GM10248 (cell line): ENCODE measurements at regions not wholly inside any gene's neighbourhood (a gene's known extent, or its start where the extent isn't known, plus 50 kb on each side); places are given as distances from the start of the nearest gene placed in this dataset.

ENCODE experiments used
- CTCF ChIA-PET: fragments of 300-600 bp; sonication (Branson Sonifier 250); formaldehyde crosslinking; extraction: SDS; loops from one replicate; lab custom pipeline; 2021; ENCODE audit warnings: antibody characterized with exemption; lab: Yijun Ruan, JAX
- POLR2A ChIA-PET: fragments of 350-650 bp; sonication (Branson Sonifier 250); formaldehyde crosslinking; extraction: SDS; loops from one replicate; lab custom pipeline; 2020; ENCODE audit warnings: antibody characterized with exemption; lab: Yijun Ruan, JAX
- DNase-seq: peaks from one replicate; pipeline ENCODE4 v3.0.0; 2012; ENCODE audit errors: extremely low spot score
- CTCF ChIP-seq: IDR thresholded peaks from 2 replicates; pipeline ENCODE4 v1.5.1; 2012; ENCODE audit warnings: mild to moderate bottlenecking, low read depth; ENCODE audit errors: extremely low read depth, missing control alignments, control extremely low read depth

- TF ChIP-seq CTCF: no peak
- ChIA-PET CTCF (interaction anchor here (1.9 kb wide), 1 partner anchor 76 kb away, joined by 6 read pairs; no protein-coding TSS in a partner anchor), POLR2A (no interaction called here)
- DNase-seq: no peak
These were observed 456.4 kb downstream of the SETBP1 start for GRCh38 chr18:45137087-45137419.

- POLR2A ChIA-PET: no interaction called here
These were observed 458.8 kb downstream of the SETBP1 start for GRCh38 chr18:45139478-45139877.

GRCh38 chr18:45142868-45143267 is 462.2 kb downstream of the SETBP1 start:
- POLR2A ChIA-PET: no interaction called here
- CTCF ChIA-PET: interaction anchor here (1.5 to 1.7 kb wide), 3 partner anchors 9 to 22 kb away, joined by 3 to 5 read pairs (median 3); no protein-coding TSS in a partner anchor
- TF ChIP-seq CTCF: no peak

More at GRCh38 chr18:45139478-45139877, 458.8 kb downstream of the SETBP1 start:
- CTCF ChIA-PET: no interaction called here
- TF ChIP-seq CTCF: no peak
- DNase-seq: no peak

GRCh38 chr18:45149712-45150111 is 465.6 kb upstream of the SLC14A2 start:
- POLR2A ChIA-PET: no interaction called here
- CTCF ChIA-PET: interaction anchor here (1.1 kb wide), 1 partner anchor 14 kb away, joined by 3 read pairs; no protein-coding TSS in a partner anchor
- no peak for TF ChIP-seq CTCF
- no peak for DNase-seq

More at GRCh38 chr18:45142868-45143267, 462.2 kb downstream of the SETBP1 start:
- no peak for DNase-seq

GRCh38 chr18:45151645-45152044 is 463.6 kb upstream of the SLC14A2 start:
- CTCF ChIA-PET: interaction anchor here (1.1 to 1.4 kb wide), 2 partner anchors 12 to 61 kb away, joined by 3 read pairs; no protein-coding TSS in a partner anchor
- TF ChIP-seq CTCF: no peak
- no peak for DNase-seq
- POLR2A ChIA-PET: no interaction called here

- no peak for TF ChIP-seq CTCF
- CTCF ChIA-PET: interaction anchor here (1.5 to 1.6 kb wide), 2 partner anchors 9 to 20 kb away, joined by 3 to 4 read pairs; no protein-coding TSS in a partner anchor
- DNase-seq: no peak
- POLR2A ChIA-PET: no interaction called here
These were observed 459.8 kb upstream of the SLC14A2 start for GRCh38 chr18:45155526-45155925.
